A549 (cell line): ENCODE measurements at regions not wholly inside any gene's neighbourhood (a gene's known extent, or its start where the extent isn't known, plus 50 kb on each side); places are given as distances from the start of the nearest gene placed in this dataset.
A peak's percentile ranks its signal among the peaks of the same experiment; 100 is the strongest.

Source experiments
- ATAC-seq, 2 experiments: fragments of 200-7000 bp in 1 of 2; fragments of >200 bp in 1 of 2; cut with Nextera tagmentation in 1 of 2; cut with Tn5 transposase in 1 of 2; 3 replicates each; pipeline versions ENCODE4 v1.8.0 to v1.9.1; 2018 to 2020; ENCODE audit warnings: mild to moderate bottlenecking in 1 of 2, moderate library complexity in 1 of 2
- CTCF ChIA-PET: fragments of 300-600 bp; sonication (Branson Sonifier 250); formaldehyde crosslinking; extraction: SDS; loops from one replicate; lab custom pipeline; 2021; ENCODE audit warnings: antibody characterized with exemption, inconsistent platforms; lab: Yijun Ruan, JAX
- POLR2A ChIA-PET: fragments of 350-600 bp; formaldehyde crosslinking; extraction: SDS; loops from one replicate; lab custom pipeline; 2021; ENCODE audit warnings: antibody characterized with exemption, inconsistent platforms; lab: Yijun Ruan, JAX
- DNase-seq, 2 experiments: peaks; one replicate each; pipeline versions ENCODE4 v3.0.0 to v3.0.0-alpha.2; 2011 to 2016; ENCODE audit warnings: low read depth in 1 of 2, low spot score in 1 of 2
- FAIRE-seq: peaks from 2 replicates; lab custom pipeline; 2011; peaks lifted over from hg19 to GRCh38; lab: Jason Lieb, UNC
- H3K27ac ChIP-seq, 2 experiments: fragments of >200 bp; sonication (Bioruptor Twin); formaldehyde crosslinking; 3 replicates each; pipeline ENCODE4 v1.5.1; 2016 to 2017
- H3K4me1 ChIP-seq: fragments of >200 bp; sonication (Bioruptor Twin); formaldehyde crosslinking; 3 replicates; pipeline ENCODE4 v1.6.1; 2016
- H3K4me2 ChIP-seq: fragments of >200 bp; sonication (Bioruptor Twin); formaldehyde crosslinking; 3 replicates; pipeline ENCODE4 v1.6.1; 2016
- H3K4me3 ChIP-seq: fragments of >200 bp; sonication (Bioruptor Twin); formaldehyde crosslinking; 3 replicates; pipeline ENCODE4 v1.5.1; 2016
- H3K9me3 ChIP-seq: fragments of >200 bp; sonication (Bioruptor Twin); formaldehyde crosslinking; 3 replicates; pipeline ENCODE4 v1.6.1; 2016
- ATOH8 ChIP-seq: fragments of 250-450 bp; sonication (Bioruptor Pico); IDR thresholded peaks from 2 replicates; pipeline ENCODE4 v1.5.0; 2020; ENCODE audit warnings: low read depth, mild to moderate bottlenecking, moderate library complexity
- CEBPB ChIP-seq, 2 experiments: fragments of >200 bp in 1 of 2; sonication (Bioruptor Twin) in 1 of 2; formaldehyde crosslinking in 1 of 2; IDR thresholded peaks; 2 replicates each; pipeline ENCODE4 v1.6.1; 2012 to 2016
- CHD4 ChIP-seq: fragments of 200-600 bp; sonication (generic); IDR thresholded peaks from 2 replicates; pipeline ENCODE4 v1.6.1; 2016; ENCODE audit warnings: antibody characterized with exemption, mild to moderate bottlenecking, borderline replicate concordance
- ELK1 ChIP-seq: fragments of 150-350 bp; IDR thresholded peaks from 2 replicates; pipeline ENCODE4 v1.6.1; 2014; ENCODE audit warnings: low read depth, mild to moderate bottlenecking, low read length
- EP300 ChIP-seq, 2 experiments: fragments of >200 bp; sonication (Bioruptor Twin); formaldehyde crosslinking; IDR thresholded peaks; 2 replicates in 1 of 2; 3 replicates in 1 of 2; pipeline ENCODE4 v1.6.1; 2016 to 2017
- ESRRA ChIP-seq: fragments of 150-350 bp; IDR thresholded peaks from 2 replicates; pipeline ENCODE4 v1.6.1; 2014; ENCODE audit warnings: mild to moderate bottlenecking, low read length, borderline replicate concordance
- FOXS1 ChIP-seq: fragments of 250-450 bp; sonication (Bioruptor Pico); IDR thresholded peaks from 2 replicates; pipeline ENCODE4 v1.5.0; 2020; ENCODE audit warnings: mild to moderate bottlenecking, moderate library complexity
- HES2 ChIP-seq: fragments of >200 bp; sonication (Bioruptor Twin); formaldehyde crosslinking; IDR thresholded peaks from 2 replicates; pipeline ENCODE4 v1.6.1; 2016
- HEYL ChIP-seq: fragments of 250-450 bp; sonication (Bioruptor Pico); IDR thresholded peaks from 2 replicates; pipeline ENCODE4 v1.8.0; 2021; ENCODE audit warnings: mild to moderate bottlenecking, moderate library complexity
- HMGXB4 ChIP-seq: fragments of 250-450 bp; sonication (Bioruptor Pico); IDR thresholded peaks from 2 replicates; pipeline ENCODE4 v1.5.0; 2021; ENCODE audit warnings: mild to moderate bottlenecking, moderate library complexity, borderline replicate concordance
- HOXA7 ChIP-seq: fragments of 250-450 bp; sonication (Bioruptor Pico); IDR thresholded peaks from 2 replicates; pipeline ENCODE4 v1.5.0; 2020; ENCODE audit warnings: mild to moderate bottlenecking, moderate library complexity
- HOXB5 ChIP-seq: fragments of 250-450 bp; sonication (Bioruptor Pico); IDR thresholded peaks from 2 replicates; pipeline ENCODE4 v1.5.0; 2020; ENCODE audit warnings: mild to moderate bottlenecking, moderate library complexity
- JUNB ChIP-seq: fragments of >200 bp; sonication (Bioruptor Twin); formaldehyde crosslinking; IDR thresholded peaks from 2 replicates; pipeline ENCODE4 v1.6.1; 2016
- MAZ ChIP-seq: fragments of 150-350 bp; IDR thresholded peaks from 2 replicates; pipeline ENCODE4 v1.6.1; 2014; ENCODE audit warnings: antibody characterized with exemption, low read depth, low read length, borderline replicate concordance
- NR3C1 ChIP-seq: fragments of >200 bp; sonication (Bioruptor Twin); formaldehyde crosslinking; IDR thresholded peaks from 3 replicates; pipeline ENCODE4 v1.6.1; 2017
- RAD21 ChIP-seq, 2 experiments: fragments of >200 bp in 1 of 2; sonication (Bioruptor Twin) in 1 of 2; formaldehyde crosslinking in 1 of 2; IDR thresholded peaks in 1 of 2; conservative IDR thresholded peaks in 1 of 2; 2 replicates in 1 of 2; 3 replicates in 1 of 2; pipeline ENCODE4 v1.6.1; 2012 to 2018; ENCODE audit warnings: inconsistent platforms in 1 of 2
- SMC3 ChIP-seq: fragments of >200 bp; sonication (Bioruptor Twin); formaldehyde crosslinking; IDR thresholded peaks from 3 replicates; pipeline ENCODE4 v1.6.1; 2018; ENCODE audit warnings: inconsistent platforms
- TFCP2L1 ChIP-seq: fragments of 250-450 bp; sonication (Bioruptor Pico); IDR thresholded peaks from 2 replicates; pipeline ENCODE4 v1.5.0; 2021; ENCODE audit warnings: mild to moderate bottlenecking
- ZC3H11A ChIP-seq: fragments of 450-650 bp; IDR thresholded peaks from 2 replicates; pipeline ENCODE4 v1.6.1; 2014; ENCODE audit warnings: antibody characterized with exemption, mild to moderate bottlenecking
- WGBS: methylation state at CpG from one replicate; pipeline ENCODE4 v1.1.6; 2017; ENCODE audit errors: missing lambda C conversion rate; 5-methylcytosine and 5-hydroxymethylcytosine counted together

GRCh38 chrX:39614680-39614998 lies 483.1 kb downstream of the BCOR start:
- DNase-seq: no peak
- CTCF ChIA-PET: no interaction called here

GRCh38 chrX:39616098-39616729 lies 481.5 kb downstream of the BCOR start:
- Histone ChIP-seq H3K4me1 (peaks cover 16% of the 10 kb centered on the region; the same call in 1 of the 3 replicates), H3K4me3 (no peak overlapping the region), H3K9me3 (no peaks in the 10 kb centered on the region), H3K4me2 (no peak overlapping the region), H3K27ac (no peak overlapping the region)
- ATAC-seq (no peak), FAIRE-seq (no peak), DNase-seq (no peak)
- ChIA-PET POLR2A (no interaction called here), CTCF (no interaction called here)
- 28% methylated on average over 5 of the region's 5 CpGs for WGBS
- TF ChIP-seq ELK1 (no peak), HMGXB4 (CRISPR knock-in tag) (no peak), MAZ (no peak)

More at GRCh38 chrX:39614680-39614998, 483.1 kb downstream of the BCOR start:
- ATAC-seq: no peak
- no peak overlapping the region for H3K4me2 ChIP-seq
- WGBS: 65% methylated on average over 4 of the region's 4 CpGs
- H3K4me3 ChIP-seq: no peak overlapping the region
- no peaks in the 10 kb centered on the region for H3K9me3 ChIP-seq
- POLR2A ChIA-PET: no interaction called here
- H3K4me1 ChIP-seq: peaks cover 16% of the 10 kb centered on the region; the same call in 1 of the 3 replicates
- FAIRE-seq: no peak
- TF ChIP-seq FOXS1 (CRISPR knock-in tag) (no peak), HEYL (CRISPR knock-in tag) (no peak), NR3C1 (no peak), CHD4 (no peak)
- H3K27ac ChIP-seq: no peak overlapping the region

- CTCF ChIA-PET: no interaction called here
- WGBS: 74% methylated on average over 8 of the region's 8 CpGs
- POLR2A ChIA-PET: no interaction called here
- FAIRE-seq: peak; percentile 23
- Histone ChIP-seq H3K4me1 (peaks cover 16% of the 10 kb centered on the region; the same call in 1 of the 3 replicates), H3K4me3 (no peak overlapping the region), H3K4me2 (no peak overlapping the region), H3K9me3 (no peaks in the 10 kb centered on the region), H3K27ac (no peak overlapping the region)
- TF ChIP-seq ELK1 (no peak), HES2 (no peak), CEBPB (IDR thresholded peaks at IDR 0.05) (no peak), MAZ (no peak), CHD4 (no peak), HOXB5 (CRISPR knock-in tag) (no peak), HOXA7 (no peak), RAD21 (conservative IDR thresholded peaks at IDR 0.05 in 1 of 2, IDR thresholded peaks at IDR 0.05 in 1 of 2) (no peak), ZC3H11A (no peak), EP300 (IDR thresholded peaks at IDR 0.05) (no peak), TFCP2L1 (CRISPR knock-in tag) (no peak), JUNB (no peak), ESRRA (no peak), ATOH8 (no peak), SMC3 (no peak), HEYL (CRISPR knock-in tag) (no peak)
- DNase-seq: no peak
- no peak for ATAC-seq
Measured at GRCh38 chrX:39616731-39617130, 481.0 kb downstream of the BCOR start.
